HEK293T (cell line): ENCODE measurements at regions not wholly inside any gene's neighbourhood (a gene's known extent, or its start where the extent isn't known, plus 50 kb on each side); places are given as distances from the start of the nearest gene placed in this dataset.

Source experiments
- CTCF ChIA-PET: fragments of 350-600 bp; formaldehyde crosslinking; extraction: SDS; loops from one replicate; lab custom pipeline; 2021; ENCODE audit warnings: antibody characterized with exemption, inconsistent platforms; lab: Yijun Ruan, JAX
- POLR2A ChIA-PET: fragments of 350-600 bp; formaldehyde crosslinking; extraction: SDS; loops from one replicate; lab custom pipeline; 2020; ENCODE audit warnings: antibody characterized with exemption, inconsistent platforms; lab: Yijun Ruan, JAX
- DNase-seq: peaks from one replicate; pipeline ENCODE4 v3.0.0; 2012; ENCODE audit warnings: mixed read lengths; ENCODE audit errors: extremely low spot score
- ARNT ChIP-seq: fragments of 450-650 bp; IDR thresholded peaks from 2 replicates; pipeline ENCODE4 v1.6.1; 2017; ENCODE audit warnings: mild to moderate bottlenecking
- BHLHE40 ChIP-seq: fragments of 450-650 bp; IDR thresholded peaks from 2 replicates; pipeline ENCODE4 v1.6.1; 2016; ENCODE audit warnings: mild to moderate bottlenecking, moderate library complexity, borderline replicate concordance
- CTBP1 ChIP-seq: fragments of 450-650 bp; IDR thresholded peaks from 2 replicates; pipeline ENCODE4 v1.6.1; 2016; ENCODE audit warnings: borderline replicate concordance
- ELF4 ChIP-seq: fragments of 450-650 bp; IDR thresholded peaks from 2 replicates; pipeline ENCODE4 v1.6.1; 2017; ENCODE audit warnings: antibody characterized with exemption
- FOXA1 ChIP-seq: fragments of 450-650 bp; IDR thresholded peaks from 2 replicates; pipeline ENCODE4 v1.6.1; 2016; ENCODE audit warnings: mild to moderate bottlenecking
- FOXK2 ChIP-seq: fragments of 450-650 bp; IDR thresholded peaks from 2 replicates; pipeline ENCODE4 v1.6.1; 2016; ENCODE audit warnings: mild to moderate bottlenecking
- FOXM1 ChIP-seq: fragments of 450-650 bp; IDR thresholded peaks from 2 replicates; pipeline ENCODE4 v1.6.1; 2017; ENCODE audit warnings: mild to moderate bottlenecking, borderline replicate concordance
- HDGF ChIP-seq: fragments of 450-650 bp; IDR thresholded peaks from 2 replicates; pipeline ENCODE4 v1.6.1; 2017; ENCODE audit warnings: antibody characterized with exemption, borderline replicate concordance
- L3MBTL2 ChIP-seq: fragments of 450-650 bp; conservative IDR thresholded peaks from 2 replicates; pipeline ENCODE4 v1.6.1; 2016; ENCODE audit warnings: mild to moderate bottlenecking
- LEF1 ChIP-seq: fragments of 450-650 bp; IDR thresholded peaks from 2 replicates; pipeline ENCODE4 v1.6.1; 2017; ENCODE audit warnings: mild to moderate bottlenecking, borderline replicate concordance
- NFRKB ChIP-seq: fragments of 450-650 bp; IDR thresholded peaks from 2 replicates; pipeline ENCODE4 v1.6.1; 2016; ENCODE audit warnings: mild to moderate bottlenecking, moderate library complexity
- PKNOX1 ChIP-seq: fragments of 450-650 bp; IDR thresholded peaks from 2 replicates; pipeline ENCODE4 v1.6.1; 2016
- SP1 ChIP-seq: fragments of 450-650 bp; IDR thresholded peaks from 2 replicates; pipeline ENCODE4 v1.6.1; 2017
- SUZ12 ChIP-seq: fragments of 450-650 bp; IDR thresholded peaks from 2 replicates; pipeline ENCODE4 v1.6.1; 2016; ENCODE audit warnings: mild to moderate bottlenecking
- TARDBP ChIP-seq: fragments of 450-650 bp; IDR thresholded peaks from 2 replicates; pipeline ENCODE4 v1.6.1; 2016
- ZNF384 ChIP-seq: fragments of 450-650 bp; IDR thresholded peaks from 2 replicates; pipeline ENCODE4 v1.6.1; 2016

- CTCF ChIA-PET, result no interaction called here
- DNase-seq, result no peak
- no peak for TF ChIP-seq BHLHE40
- no peak for TF ChIP-seq L3MBTL2
- TF ChIP-seq ELF4, result no peak
- no peak for TF ChIP-seq ARNT
- TF ChIP-seq HDGF, result no peak
- TF ChIP-seq LEF1, result no peak
- TF ChIP-seq CTBP1, result no peak
- no peak for TF ChIP-seq FOXM1
- no peak for TF ChIP-seq TARDBP
- no peak for TF ChIP-seq ZNF384
- TF ChIP-seq SUZ12, result no peak
- TF ChIP-seq NFRKB, result no peak
- TF ChIP-seq FOXA1, result no peak
- no peak for TF ChIP-seq PKNOX1
- POLR2A ChIA-PET, result no interaction called here
Measured at GRCh38 chr7:68488341-68489060, 1109.8 kb upstream of the AUTS2 start.

- TF ChIP-seq CTBP1 (no peak), PKNOX1 (0 out of 2 replicates have a peak, but pooled peaks have one; percentile 10)
- no peak for DNase-seq
- POLR2A ChIA-PET, result no interaction called here
- CTCF ChIA-PET, result no interaction called here
Measured at GRCh38 chr7:68491523-68492358, 1106.5 kb upstream of the AUTS2 start.

DNA sequence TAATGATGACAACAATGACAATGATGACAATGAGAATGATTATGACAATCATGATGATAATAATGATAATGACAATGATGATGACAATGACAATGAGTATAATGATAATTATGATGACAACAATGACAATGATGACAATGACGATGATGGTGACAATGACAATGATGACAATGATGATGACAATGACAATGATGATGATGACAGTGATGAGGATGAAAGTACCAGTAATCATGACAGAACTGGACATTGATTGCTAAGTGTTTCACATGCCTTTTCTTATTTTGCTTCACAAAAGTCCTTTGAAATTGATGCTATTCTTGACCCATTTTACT is 1106.0 kb upstream of the AUTS2 start:
- no peak for DNase-seq
- CTCF ChIA-PET, result no interaction called here
- POLR2A ChIA-PET, result no interaction called here
- TF ChIP-seq BHLHE40 (no peak), TARDBP (no peak), LEF1 (no peak), CTBP1 (no peak), FOXA1 (no peak), FOXK2 (no peak), PKNOX1 (no peak), ELF4 (no peak)

GRCh38 chr7:68503400-68503799 is 1094.9 kb upstream of the AUTS2 start:
- no peak for TF ChIP-seq FOXA1
- no peak for TF ChIP-seq ZNF384
- no peak for TF ChIP-seq FOXK2
- ChIA-PET POLR2A (no interaction called here), CTCF (no interaction called here)
- DNase-seq, result no peak

DNA sequence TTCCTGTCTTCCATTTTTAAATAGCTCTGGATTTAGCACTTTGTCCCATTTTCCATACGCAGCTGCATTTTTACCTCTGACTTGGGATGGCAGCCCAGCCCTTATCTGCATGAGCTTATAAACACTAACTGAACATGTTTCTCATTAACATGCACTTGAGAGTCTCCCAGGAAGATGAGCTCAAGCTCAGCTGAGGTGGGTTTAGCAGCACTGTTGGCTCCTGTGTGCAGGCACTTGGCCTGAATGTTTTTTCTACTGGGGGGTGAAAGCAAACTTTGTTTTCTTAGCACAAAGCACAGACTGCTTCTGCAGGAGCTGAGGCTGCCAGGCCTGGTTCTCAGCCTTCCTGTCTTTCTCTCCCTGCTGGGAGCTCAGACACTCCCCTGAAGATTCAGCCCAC is 1093.6 kb upstream of the AUTS2 start:
- no peak for DNase-seq
- TF ChIP-seq PKNOX1 (no peak), HDGF (no peak), FOXA1 (no peak), FOXK2 (no peak), FOXM1 (no peak), SUZ12 (no peak), TARDBP (no peak)
- CTCF ChIA-PET, result no interaction called here
- POLR2A ChIA-PET, result no interaction called here

DNA sequence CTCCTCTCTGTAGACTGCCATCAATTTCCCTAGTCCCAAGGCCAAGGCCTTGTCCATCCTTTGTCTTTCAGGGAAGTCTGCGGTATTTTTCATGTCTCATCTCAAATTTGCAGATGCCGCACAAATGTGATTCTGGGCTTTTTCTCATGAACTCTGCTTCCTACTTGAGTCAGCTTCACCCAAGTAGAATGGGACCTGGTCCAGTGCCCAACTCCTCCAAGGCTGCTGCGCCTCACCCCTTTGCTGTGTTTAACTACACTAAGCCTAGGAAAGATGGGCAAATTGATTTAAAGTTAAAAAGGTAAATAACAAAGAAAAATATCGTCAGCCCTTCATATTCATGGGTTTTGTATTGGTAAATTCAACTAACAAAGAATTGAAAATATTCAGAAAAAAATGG is 1092.6 kb upstream of the AUTS2 start:
- no peak for DNase-seq
- ChIA-PET POLR2A (no interaction called here), CTCF (no interaction called here)
- TF ChIP-seq TARDBP (no peak), HDGF (no peak), ARNT (no peak), FOXA1 (no peak), SP1 (no peak), LEF1 (no peak), L3MBTL2 (no peak), ZNF384 (no peak), BHLHE40 (no peak), NFRKB (no peak), FOXM1 (no peak), SUZ12 (no peak), ELF4 (no peak), PKNOX1 (no peak), FOXK2 (no peak)
